Left cardiac atrium (tissue), 4 donors: ENCODE measurements at regions not wholly inside any gene's neighbourhood (a gene's known extent, or its start where the extent isn't known, plus 50 kb on each side); places are given as distances from the start of the nearest gene placed in this dataset.

ENCODE experiments used
- ATAC-seq, 2 donors: fragments of 200-7000 bp; cut with Tn5 transposase; one replicate each; pipeline ENCODE4 v1.9.1; 2020; ENCODE audit warnings: mild to moderate bottlenecking in 2 of 2, moderate library complexity in 2 of 2
- DNase-seq: peaks from one replicate; pipeline ENCODE4 v3.0.0-alpha.2; 2020
- intact Hi-C, 2 donors: fragments of 100-400 bp; cut with DNase I; formaldehyde crosslinking; loops; one replicate each; pipeline versions ENCODE4 v1.14.1 to v1.15.1; 2022 to 2023
- donor health status: DM: no; HTN: yes; CAD: no.
- donor health status: DM: no; HTN: yes; CAD: no; lungs with severe emphysema.
- donor health status: DM: yes; HTN: yes; CAD: no.
- donor health status: Dilated cardiomyopathy.

DNA sequence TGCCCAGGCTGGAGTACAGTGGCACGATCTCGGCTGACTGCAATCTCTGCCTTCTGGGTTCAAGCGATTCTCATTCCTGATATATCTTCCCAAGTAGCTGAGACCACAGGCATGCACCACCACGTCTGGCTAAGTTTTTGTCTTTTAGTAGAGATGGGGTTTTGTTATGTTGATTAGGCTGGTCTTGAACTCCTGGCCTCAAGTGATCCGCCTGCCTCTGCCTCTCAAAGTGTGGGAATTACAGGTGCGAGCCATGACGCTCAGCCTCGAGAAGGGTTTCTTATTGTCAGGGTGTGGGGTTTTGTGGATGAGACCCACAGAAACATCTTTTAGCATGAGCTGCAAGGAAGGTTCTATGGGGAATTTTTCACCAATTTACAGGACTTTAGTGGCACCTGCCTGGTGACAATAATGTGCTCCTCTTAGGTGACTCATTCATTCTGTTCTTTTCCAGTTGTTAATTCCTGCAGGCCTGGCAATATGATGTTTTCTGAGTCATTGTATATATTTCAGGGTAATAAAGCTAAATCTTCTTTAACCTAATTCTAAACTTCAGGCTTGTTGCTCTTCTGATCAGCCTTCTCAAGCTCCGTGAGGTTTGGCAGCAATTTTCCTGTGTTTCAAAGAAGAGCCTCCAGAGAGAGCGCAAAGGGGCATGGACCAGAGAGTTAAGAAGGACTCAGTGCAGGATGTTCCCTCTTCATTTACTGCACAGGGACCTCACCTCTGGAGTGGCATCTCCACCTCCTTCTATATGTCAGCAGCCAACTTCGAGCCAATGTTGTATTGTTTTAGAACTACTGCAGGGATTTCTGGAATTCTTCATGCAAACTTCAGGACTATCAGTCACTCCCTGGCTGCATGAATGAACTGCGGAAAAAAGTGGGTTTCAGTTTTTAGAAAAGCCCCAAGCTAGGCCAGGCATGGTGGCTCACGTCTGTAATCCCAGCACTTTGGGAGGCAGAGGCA lies 77.8 kb upstream of the ZNF618 start:
- no peak for DNase-seq
- intact Hi-C loops = no loop called here
- ATAC-seq = no peak

DNA sequence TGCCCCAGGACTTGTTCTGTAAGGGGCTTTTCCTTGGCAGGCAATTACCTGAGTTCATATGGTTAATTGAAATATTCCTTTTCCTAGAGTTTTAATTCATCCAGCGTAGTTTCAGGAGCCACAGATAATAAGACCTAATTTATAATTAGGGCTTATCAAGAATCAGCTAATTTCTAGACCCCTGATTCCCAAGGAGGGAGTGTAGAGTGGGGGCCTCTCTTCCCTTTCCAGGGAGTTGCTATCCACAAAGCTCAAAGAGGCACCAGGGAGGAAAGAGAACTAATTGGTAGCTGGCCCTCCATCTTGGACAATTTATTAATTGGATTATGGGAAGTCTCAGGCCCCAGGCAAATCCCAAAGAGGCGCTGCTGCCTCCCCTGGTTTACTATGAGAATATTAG lies 75.8 kb upstream of the ZNF618 start:
- ATAC-seq = no peak
- DNase-seq = no peak
- intact Hi-C loops = loop anchor here in 1 of 2 donors (10.0 kb wide), 1 partner anchor 175 kb away; no protein-coding TSS in a partner anchor

DNA sequence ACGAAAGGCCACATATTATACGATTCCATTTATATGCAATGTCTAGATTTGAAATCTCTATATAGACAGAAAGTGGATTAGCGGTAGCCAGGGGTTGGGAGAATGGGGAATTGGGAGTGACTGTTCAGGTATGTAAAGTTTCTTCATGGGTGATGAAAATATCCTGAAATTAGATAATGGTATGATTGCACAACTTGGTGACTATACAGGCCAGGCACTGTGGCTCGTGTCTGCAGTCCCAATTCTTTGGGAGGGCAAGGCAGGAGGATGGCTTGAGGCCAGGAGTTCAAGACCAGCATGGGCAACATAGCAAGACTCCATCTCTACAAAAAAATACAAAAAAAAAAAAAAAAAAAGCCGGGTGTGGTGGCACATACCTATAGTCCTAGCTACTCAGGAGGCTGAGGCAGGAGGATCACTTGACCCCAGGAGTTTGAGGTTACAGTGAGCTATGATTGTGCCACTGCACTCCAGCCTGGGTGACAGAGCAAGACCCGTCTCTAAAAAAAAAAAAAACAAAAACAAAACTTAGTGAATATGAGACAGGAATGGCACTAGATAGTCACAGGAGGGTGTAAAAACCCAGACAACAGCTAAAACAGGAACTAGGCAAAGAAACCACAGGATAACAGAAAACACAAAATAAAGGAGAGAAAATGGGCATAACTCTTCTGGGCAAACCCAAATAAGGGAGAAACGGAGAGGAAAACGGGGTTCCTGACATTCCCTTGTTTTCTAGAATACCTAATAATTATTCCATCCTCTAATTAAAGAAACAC lies 72.1 kb upstream of the ZNF618 start:
- intact Hi-C loops = loop anchor here in 1 of 2 donors (10.0 kb wide), 1 partner anchor 171 kb away; no protein-coding TSS in a partner anchor

DNA sequence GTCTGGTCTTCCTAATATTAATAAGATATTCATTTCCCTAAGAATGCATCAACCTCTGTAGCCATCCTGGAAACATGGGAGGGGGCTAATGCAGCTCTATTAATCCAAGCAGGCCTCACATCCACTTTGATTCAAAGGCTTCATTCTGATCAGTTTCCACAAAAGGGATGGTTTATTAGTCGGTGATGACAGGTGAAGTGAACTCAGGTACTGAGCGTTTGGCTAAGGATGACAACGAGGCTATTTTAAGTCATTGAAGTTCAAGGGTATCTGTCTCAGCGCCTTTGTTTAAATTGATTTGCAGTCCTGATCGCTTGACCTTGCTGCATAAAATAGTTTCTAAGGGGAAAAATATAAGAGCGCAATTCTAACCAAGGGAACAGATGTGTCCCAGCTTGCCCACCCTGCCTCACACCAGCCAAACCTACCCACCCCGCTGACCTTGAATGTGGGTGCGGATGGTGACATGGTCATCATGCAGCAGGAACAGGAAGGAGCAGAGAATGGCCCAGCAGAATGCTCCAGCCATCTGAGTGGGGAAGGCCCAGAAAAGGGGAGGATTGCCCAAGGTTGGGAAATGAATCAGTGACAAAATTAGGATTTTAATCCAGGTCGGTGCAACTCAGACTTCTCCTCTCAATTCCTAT lies 70.5 kb upstream of the ZNF618 start:
- DNase-seq (no peak), ATAC-seq (no peak)
- intact Hi-C loops = loop anchor here (5.0 to 10.0 kb wide), 2 partner anchors 169 to 227 kb away; no protein-coding TSS in a partner anchor

More for the DNA sequence above, 72.1 kb upstream of the ZNF618 start:
- ATAC-seq (no peak), DNase-seq (no peak)

DNA sequence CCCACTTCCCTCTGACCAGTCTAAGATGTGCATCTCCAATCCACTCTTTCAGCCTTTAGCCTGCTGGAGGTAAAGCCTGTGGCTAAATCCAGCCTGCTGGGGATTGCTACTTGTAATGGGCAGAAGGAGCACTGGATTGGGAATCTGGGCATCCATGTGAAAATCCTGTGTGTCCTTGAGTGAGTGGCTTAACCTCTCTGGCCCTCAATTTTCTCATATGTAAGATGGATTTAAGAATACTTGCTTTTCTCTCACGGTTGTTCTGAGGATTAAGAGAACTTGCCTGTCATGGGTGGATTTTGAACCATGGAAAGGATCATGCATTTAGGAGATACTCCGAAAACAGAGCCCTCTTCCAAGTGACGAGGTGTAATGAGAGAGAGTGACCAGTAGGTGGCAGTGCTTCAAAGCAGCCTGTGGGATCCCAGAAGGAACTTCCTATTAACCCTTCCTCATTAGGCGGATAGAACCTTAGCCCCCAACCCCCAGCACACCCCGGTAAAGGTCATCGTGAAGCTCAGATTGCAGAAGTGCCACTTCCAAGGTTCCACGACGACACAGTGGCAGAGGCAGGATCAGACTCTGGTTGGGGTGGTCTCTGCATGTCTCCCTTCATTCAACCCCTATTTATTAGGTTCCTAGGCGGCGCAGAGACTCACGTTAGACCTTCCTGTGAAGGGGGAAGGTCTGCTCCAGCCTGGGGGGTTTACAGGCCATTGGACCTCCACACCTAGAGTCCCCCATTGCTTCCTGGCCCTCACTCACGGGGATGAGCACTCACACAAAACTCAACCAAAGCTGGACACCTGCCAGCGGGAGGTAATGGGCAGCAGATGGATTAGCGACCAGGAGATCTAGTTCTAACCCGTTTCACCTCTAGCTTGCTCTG lies 68.7 kb upstream of the ZNF618 start:
- ATAC-seq = peak; percentile 72 to 80
- peak; percentile 33 for DNase-seq
- intact Hi-C loops = loop anchor here (1.0 to 10.0 kb wide), 3 partner anchors 167 to 226 kb away; no protein-coding TSS in a partner anchor

DNA sequence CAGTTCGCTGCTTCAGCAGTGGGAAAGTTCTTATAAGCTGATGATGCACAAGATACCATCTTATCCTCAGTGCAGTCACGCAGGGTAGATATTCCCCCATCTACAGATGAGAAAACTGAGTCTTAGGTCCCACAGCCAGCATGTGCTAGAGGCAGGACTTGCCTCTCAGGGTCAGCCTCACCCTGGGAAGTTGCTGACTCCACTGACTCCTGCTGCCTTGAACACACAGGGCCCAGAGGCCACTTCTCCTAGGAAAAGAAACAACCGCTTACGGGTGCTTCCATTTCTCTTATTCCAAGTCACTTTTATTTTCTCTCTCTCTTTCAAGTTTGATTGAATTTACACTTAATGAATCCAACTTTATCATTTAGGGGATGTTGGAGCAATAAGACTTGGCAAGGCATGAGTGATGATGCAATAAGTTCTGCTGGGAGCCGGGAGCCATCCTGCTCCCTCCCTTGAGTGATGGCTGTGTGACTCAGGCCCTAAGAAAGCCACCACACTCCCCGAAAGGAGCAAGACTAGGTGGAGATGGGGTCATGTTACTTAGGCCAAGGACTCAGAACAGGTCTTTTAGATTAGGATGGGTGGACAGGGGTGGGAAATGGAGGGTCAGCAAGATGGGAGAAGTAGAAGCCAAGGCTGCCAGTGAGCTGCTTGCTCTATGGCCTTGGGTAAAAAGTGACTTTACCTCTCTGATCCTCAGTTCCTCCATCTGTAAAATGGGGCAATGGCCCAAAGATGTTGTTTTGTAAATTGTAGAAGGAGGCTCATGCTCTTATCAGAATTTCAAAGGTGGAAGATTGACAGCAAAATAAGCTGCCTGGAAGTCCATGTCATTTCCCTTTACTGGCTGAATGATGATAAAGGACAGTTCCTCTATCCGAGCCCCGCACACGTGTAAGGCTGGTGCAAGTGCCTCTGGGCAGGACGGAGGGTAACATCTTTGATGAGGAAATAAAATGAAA lies 67.4 kb upstream of the ZNF618 start:
- peak; percentile 84 to 91 for ATAC-seq
- intact Hi-C loops = loop anchor here (5.0 to 10.0 kb wide), 2 partner anchors 166 to 224 kb away; no protein-coding TSS in a partner anchor
- peak; percentile 52 for DNase-seq

DNA sequence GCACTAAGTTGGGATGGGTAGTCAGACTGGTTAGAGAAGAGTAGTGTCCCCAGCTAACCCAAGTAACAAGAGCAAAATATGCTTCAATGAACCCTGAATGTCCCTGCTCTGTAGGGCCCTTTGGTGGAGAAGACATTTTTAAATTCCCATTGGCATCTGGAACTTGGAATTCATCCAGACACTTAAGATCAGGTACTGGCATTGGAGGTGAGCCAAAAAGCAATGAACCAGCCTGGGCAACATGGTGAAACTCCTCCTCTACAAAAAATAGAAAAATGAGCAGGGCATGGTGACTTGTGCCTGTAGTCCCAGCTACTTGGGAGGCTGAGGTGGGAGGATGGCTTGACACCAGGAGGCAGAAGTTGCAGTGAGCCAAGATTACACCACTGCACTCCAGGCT lies 58.9 kb upstream of the ZNF618 start:
- intact Hi-C loops = no loop called here
- ATAC-seq (no peak), DNase-seq (no peak)

DNA sequence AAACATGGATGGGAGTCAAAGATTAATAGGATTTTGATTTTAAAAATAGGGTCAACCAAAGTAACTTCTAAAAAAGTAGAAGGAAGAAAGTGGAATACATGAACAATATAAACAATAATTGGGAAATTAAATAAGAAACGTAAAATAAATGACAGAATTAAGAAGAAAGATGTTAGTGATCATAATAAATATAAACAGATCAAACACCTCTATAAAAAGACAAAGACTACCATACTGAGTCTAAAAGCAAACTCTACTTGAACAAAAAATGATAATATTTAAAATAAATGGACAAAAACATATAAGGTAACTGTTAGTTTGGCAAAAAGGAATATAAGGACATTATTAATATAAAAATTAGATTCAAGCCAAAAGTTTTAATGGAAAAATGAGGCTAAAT lies 57.7 kb upstream of the ZNF618 start:
- no peak for DNase-seq
- ATAC-seq = no peak
- intact Hi-C loops = no loop called here

DNA sequence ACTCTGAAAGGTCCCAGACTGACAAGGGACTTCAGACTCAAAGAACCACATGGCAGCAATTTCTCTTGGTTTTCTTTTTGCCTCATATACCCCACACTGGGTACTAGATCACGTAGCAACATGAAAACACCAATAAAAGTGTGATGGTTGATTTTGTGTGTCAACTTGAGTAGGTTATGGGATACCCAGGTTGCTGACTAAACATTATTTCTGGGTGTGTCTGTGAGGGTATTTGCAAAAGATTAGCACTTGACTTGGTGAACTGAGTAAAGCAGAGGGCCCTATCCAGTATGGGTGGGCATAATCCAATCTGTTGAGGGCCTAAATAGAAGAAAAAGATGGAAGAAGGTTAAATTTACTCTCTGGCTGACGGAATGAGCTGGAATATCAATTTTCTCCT lies 53.8 kb upstream of the ZNF618 start:
- DNase-seq (no peak), ATAC-seq (no peak)
- intact Hi-C loops = no loop called here

DNA sequence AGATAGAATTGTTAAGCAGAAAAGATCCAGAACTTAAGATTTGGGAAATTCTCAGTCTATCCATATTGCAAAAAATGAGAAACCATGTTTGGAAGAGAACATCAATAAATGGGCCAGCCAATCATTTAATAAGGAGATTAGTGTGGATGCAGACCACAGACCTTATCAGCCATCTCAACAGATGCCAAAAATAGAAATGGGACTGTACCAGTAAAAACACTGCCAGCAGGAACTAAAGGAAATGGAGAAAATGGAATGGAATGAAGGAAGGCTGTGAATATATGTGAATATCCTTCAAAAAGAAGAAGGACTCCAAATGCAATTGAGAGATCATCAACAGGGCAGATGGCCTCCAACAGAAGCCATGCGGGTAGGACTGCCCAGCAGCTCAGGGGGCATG lies 52.7 kb upstream of the ZNF618 start:
- intact Hi-C loops = no loop called here
- DNase-seq = no peak
- ATAC-seq = no peak
